Ammon's horn (tissue), 1 donor: ENCODE measurements at regions not wholly inside any gene's neighbourhood (a gene's known extent, or its start where the extent isn't known, plus 50 kb on each side); places are given as distances from the start of the nearest gene placed in this dataset.

Experiments
- DNase-seq: peaks from one replicate; pipeline ENCODE4 v3.0.0-alpha.2; 2016; ENCODE audit warnings: low spot score

DNA sequence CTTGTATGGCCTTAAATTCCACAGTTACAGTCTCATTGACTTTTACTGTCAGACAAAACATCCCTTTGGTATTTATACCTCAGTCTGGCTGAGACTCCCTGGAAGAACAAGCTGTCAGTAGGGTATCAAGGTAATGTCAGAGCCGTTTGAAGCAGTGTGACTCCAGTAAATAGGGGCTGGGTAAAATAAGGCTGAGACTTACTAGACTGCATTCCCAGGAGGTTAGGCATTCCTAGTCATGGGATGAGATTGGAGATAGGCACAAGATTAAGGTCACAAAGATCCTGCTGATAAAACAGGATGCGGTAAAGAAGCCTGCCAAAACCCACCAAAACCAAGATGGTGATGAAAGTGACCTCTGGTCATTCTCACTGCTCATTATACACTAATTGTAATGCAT, 219.5 kb upstream of the SKOR2 start:
- no peak for DNase-seq

DNA sequence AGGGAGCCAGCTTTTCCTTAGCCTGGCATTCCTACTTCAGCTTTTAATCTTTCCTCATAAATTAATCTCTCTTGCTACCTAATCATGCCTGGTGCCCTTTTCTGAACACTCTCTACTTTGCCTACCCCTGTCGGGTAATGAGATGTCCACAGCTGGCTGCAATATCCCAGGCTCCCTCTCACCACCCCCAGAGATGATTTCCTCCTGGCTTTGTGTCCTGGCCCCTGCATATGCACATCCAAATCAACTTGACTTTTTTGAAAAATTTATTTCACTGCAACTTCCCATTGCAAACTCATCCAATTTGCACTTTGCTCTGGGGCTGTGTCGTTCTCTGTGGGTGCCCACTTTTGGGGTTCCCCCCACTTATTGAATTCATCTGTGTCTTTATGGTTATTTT, 218.1 kb upstream of the SKOR2 start:
- DNase-seq = no peak

DNA sequence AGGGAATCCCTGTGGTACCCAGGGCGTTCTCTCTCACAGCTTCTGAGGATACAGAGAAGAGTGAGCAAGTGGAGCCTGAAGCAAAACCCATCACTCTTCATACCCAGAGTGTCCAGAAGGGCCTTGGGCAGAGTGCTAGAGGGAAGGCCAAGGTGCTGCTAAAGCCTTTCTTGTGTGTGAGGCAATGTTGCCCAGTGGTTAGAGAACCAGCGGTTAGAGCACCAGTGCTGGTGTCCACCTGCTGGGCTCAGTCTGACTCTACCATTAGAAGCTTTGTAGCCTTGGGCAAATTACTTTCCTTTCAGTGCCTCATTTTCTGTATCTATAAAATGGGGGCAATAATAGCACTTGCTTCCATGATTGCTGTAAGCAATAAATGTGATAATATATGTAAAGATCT, 210.5 kb upstream of the SKOR2 start:
- no peak for DNase-seq

DNA sequence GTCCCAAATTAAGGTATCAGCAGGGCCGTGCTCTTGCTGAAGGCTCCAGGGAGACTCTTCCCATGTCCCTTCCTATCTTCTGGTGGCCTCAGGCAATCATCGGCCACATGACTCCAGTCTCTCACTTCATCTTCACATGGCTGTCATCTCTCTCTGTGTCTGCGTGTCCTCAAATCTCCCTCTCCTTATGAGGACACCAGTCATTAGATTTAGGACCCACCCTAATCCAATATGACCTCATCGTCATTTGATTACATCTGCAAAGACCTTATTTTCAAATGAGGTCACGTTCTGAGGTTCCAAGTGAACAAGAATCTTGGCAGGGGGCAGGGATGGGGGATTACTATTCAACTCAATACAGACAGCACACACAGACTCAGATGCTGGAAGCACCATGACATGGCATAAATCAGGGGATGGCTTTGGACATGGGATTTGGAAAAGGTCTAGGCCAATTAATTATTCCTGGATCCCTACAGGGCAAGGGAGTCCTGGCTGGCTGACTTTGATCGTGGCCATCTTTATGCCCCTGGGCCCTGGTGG, 210.0 kb upstream of the SKOR2 start:
- DNase-seq = no peak

DNA sequence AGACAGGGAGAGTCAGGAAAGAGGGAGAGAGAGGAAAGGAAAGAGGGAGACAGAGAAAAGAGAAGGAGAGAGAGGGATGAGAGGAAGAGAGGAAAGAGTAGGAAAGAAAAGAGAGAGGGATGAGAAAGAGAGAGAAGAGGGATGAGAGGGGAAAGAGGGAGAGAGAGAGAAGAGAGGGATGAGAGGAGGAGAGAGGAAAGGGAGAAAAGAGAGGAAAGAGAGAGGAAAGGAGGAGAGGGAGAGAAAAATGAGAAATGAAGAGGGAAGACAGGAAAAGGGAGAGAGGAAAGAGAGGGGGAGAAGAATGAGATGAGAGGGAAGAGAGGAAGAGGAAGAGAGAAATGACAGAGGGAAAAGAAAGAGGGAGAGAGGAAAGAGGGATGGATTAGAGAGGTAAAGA, 207.0 kb upstream of the SKOR2 start:
- DNase-seq = no peak

DNA sequence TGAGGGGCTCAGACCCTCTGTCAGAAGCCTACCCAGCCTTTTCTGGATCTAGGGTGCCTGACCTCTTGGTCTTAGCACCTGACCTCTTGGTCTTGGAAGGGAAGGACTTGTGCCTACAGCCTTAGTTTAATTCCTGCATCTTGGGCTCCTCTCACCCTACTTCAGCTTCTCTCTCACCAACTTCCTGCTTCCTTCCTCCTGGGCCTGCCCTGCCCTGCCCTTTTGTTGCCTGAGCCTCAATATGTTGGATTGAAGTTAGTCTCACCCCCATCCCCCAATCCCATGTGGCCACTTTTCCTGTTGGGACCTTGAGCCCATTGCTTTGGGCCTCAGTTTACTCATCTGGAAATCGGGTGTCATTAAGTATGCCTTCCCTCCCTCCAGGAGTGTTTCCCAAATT, 206.2 kb upstream of the SKOR2 start:
- DNase-seq = no peak

DNA sequence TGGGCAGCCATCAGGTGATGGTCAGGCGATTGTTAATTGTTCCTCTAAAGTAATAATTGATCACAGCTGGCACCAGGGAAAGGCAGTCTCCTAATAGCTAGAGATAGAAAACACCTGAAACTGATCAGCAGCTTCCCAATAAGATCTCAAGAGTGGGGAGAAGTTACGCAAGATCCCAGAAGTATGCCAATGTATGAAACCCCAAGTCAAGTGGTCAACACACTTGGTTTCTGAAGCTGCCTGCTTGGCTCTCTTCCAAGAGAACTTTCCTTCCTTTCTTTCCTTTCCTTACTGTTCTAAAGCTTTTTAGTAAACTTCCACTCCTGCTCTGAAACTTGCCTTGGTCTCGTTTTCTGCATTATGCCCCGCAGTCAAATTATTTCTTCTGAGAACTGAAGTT, 201.6 kb upstream of the SKOR2 start:
- no peak for DNase-seq

DNA sequence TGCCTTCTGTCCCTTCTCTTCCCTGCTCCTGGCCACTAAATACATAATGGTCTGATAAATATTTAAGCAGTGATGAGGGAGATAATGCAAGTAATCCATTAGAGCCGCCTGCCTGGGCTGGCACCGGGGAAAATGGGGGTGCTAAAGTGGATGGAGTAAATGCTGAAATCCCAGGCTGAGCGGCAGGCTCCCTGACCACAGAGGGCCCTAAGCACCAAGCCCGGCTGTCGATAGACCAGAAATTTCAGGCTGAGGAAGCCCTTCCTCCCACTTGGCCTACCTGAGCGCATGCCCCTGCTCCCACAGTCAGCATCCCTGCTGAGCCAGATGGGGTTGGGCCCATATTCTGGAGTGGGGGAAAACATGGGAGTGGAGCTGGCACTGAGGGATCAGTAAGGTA, 197.5 kb upstream of the SKOR2 start:
- DNase-seq = no peak

DNA sequence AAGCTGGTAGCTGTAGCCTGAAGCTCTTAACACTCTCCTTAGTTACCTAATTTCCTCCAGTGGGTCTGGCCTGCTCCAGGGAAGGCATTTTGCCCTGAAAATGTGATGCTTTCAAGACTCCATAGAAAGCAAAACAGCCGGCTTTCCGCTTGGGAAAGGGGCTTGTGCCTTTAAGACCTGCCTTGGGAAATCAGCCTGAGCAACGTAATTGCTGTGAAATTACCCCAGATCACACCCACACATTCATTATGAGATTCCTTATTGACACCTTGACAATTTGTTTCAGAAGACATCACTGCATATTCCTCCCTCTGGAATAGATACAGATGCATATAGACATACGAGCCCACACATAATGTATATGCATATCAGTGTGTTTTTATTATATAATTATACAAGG, 190.5 kb upstream of the SKOR2 start:
- DNase-seq = no peak

DNA sequence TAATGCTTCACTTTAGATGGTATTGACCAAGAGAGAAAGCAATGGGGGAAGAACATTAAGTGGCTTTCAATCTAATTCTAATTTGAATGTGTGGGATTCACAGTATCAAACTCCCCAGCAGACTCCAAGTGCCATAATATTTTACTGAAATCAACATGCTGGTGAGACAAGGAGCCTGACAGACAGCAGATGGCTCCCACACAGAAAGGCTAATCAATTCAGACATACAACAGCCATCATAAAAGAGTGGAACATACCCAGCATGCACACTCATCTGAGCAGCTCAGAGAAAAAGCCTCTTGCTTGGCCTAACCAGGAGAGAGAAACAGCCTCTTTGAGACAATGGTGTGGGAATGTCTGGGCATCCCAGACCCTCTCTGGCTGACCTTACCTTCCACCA, 186.5 kb upstream of the SKOR2 start:
- peak; percentile 56 for DNase-seq

DNA sequence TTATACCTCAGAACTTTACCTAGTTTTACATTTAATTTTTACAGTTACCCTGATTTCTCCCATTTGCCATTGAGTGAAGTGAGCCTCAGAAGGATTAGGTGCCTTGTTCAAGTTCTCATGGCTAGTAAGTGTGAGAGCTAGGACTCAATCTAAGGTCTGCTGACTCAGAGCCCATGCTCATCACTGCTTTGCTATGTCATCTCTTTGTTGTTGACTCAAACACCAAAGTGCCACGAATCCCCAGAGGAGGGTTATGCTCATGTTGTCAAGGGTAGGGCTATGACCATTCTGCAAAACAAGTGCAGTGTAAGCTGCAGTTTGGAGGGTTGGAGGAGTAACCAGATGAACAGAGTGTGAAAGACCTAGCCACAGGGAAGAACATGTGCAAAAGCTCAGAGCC, 185.4 kb upstream of the SKOR2 start:
- DNase-seq = no peak

DNA sequence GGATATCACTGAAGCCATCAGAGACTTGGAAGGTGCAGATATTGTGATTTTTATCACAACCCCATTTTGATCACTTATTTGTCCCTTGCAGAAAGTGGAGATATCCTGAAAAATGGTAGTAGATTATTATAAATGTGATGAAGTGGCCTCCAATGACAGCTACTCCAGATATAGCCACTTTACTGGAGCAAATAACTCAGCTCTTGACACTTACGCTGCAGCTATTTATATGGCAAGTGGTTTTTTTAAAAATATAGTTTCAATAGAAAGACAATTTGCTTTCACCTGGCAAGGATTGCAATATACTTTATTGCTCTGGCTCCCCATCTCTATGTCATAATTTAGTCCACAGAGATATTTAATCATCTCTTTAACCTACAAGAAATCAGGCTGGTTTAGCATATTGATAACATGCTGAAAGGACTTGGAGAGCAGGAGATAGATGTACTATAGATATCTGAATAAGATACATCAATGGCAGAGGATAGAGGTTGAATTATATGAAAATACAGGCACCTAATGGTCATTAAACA, 182.8 kb upstream of the SKOR2 start:
- no peak for DNase-seq

DNA sequence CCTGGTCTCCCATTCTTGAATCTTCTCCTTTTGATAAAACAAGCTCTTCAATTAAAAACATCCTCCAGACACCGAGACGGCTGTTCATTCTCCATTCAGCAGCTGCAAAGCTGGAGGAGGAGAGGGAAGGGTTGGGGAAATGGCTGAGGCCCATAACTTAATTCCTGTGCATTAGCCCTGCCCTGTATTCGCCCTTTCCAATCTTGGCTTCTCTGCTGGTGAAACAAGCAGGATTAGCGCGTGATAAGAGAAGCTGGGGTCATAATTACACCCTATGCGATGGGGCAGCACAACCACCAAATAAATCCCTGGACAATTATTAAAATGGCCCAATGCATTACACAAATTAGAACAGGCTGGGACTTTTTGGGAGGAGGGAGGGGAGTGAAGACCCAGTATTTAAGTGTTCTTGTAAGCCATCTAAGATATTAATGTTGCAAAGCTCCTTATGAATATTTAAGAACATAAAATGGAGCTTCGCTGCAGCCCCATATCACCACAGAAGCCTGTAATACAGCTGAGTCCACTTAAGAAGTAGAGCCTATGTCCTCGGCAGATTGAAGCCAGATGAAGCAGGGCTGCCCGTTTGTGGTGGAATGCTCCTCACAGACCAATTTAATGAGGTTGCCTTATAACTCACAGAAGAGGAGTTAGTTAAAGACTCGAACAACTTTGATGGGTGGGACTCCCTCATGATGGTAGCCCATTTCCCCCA, 176.6 kb upstream of the SKOR2 start:
- DNase-seq = no peak

DNA sequence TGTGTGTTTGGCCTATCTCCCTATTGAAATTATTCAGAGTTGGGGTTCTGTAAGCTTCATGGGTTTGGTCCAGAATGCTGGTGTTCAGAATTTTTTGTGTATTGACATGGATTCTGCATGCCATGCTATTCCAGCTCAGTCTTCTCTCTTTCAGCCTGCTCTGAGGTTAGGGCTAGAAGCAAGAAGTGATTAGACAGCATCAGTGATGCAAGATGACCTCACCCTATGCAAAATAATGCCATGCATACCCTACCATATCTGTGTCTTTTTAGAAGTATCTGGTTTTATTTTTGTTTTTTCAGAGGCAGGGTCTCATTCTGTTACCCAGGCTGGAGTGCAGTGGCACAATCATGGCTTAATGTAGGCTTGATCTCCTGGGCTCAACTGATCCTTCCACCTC, 175.6 kb upstream of the SKOR2 start:
- DNase-seq = no peak

DNA sequence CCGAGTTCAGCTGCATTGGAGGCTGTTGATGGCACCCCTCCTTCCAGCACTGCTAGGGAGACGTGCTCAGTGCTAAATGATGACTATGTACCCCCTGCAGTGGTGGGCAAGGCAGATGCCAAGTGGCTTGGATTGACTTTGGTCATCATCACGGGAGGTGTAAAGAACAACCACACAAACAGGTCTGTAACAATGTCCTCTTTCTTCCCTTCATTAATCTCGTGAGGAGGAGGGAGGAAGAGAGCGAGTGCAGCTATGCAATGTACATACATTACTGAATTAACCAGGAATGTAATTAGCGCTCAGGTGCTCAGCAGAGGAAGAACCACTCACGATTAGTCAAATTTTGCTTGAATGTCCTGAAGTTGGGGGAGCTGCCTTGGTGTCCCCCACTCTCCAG, 173.9 kb upstream of the SKOR2 start:
- no peak for DNase-seq

DNA sequence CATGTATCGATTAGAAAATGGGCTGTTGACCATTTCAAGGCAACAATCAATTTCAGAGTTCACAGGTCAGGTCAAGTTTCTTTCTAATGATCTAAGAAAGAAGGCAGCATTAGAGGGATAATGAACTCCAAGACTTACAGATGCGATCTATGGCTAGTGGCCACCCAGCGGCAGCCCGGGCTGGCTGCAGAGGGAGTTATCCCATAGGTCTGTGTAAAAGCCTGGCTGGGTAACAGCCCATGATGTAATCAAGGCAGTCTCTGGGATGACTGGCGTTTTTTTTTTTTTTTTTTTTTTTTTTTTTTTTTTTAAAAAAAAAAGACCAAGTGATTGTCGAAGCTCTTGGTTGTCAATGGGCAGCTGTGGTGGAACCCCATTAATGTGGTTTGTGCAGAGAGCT, 171.1 kb upstream of the SKOR2 start:
- no peak for DNase-seq

DNA sequence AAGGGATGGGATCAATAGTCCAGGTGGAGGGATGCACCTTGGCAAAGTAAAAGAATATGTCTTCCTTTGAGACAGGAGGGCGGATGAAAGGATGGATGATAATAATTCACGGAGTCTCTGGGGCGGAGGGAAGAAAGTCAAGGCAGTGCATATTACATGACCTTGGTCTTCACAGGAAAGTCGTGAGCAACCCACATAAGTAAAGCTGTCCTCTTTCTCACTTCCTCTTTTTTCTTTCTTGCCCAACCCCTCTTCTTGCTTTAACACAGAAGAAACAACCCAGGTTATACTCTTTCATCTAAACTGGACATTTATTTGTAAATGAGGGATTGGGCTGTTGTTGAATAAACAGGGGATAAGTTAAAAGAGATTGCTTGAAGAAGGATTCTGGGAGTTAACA, 168.7 kb upstream of the SKOR2 start:
- no peak for DNase-seq

DNA sequence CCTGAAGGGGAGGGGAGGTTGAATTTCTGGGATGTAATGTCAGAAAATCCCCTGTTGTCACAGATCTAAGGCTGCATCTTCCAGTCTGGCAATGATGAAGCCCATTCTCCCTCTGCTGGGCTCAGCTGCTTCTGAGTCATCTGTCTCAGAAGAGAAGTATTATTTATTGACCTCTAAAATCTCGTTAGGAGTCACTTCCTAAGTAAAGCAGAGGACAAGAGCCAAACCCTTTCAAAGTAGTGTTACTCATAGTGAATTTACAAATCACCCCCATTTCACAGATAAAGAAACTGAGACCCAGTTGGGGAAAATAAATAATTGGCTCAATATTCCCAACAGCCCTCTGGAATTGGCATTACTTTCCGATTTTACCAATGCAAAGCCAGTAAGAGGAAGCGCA, 167.3 kb upstream of the SKOR2 start:
- DNase-seq = no peak

DNA sequence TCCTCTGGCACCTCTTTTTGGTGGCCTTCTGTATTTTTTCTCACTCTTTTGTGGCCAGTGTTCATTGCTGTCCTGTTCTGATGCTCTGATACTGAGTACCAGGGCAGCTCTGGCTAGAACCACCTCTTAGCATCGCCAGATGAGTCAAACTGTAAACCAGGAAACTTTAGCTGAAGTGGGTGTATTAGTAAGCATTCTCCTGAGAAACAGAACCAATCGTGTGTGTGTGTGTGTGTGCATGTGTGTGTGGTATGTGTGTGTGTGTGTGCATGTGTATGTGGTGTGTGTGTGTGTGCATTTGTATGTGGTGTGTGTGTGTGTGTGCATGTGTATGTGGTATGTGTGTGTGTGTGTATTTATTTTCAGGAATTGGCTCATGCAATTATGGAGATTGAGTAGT, 166.3 kb upstream of the SKOR2 start:
- DNase-seq = no peak

DNA sequence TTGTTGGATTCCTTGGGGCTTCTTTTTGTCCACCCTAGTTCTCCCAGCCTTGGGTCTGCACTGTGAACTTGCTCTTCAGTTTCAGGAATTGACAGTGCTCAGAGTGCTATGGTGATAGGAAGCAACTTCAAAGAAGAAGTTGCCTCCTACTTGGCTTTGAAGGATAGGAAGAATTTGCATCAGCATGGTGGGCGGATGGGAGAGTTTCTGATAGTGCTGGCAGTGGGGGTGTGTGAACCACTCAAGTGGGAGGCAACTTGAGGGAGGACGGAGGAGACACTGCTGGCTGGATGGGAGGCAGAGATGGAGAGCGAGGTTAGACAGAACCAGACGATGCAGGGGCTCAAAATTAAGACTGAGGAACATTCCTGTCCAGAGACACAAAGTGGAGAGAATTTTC, 164.4 kb upstream of the SKOR2 start:
- no peak for DNase-seq

DNA sequence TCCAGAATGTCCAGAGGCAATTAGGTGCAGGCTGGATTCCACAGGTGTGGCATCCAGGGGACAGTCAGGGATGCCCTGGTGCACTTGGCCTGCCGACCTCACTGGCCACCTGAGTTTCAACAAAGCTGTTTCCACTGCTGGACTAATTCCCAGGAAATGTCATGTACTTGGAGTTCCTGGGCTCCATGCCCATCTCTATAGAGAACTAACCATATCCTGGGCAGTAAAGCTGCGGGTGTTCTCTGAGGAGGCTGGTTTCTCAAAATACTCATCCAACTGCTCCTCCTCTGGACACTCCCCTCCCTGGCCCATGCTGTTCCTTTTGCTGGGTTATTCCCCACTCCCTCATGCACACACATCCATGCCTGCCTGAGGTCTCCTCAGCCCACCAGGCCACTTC, 161.9 kb upstream of the SKOR2 start:
- no peak for DNase-seq

DNA sequence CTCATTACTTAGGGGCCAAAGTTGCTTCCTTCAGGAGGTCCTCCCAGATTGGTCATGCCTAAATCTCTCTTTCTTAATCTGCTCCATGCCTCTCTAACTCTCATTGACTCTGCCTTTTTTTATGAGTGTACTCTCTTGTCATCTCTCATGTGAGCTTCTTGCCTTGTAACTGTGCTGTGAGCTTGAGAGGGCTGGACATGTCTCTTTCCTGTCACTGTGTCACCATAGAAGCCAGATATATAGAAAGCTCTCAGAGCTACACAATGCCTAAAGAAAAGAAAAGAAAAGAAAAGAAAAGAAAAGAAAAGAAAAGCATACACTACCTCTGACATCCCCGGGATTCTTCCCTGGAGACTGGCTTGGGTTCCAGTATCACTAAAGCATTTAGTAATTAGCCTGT, 161.5 kb upstream of the SKOR2 start:
- DNase-seq = no peak

DNA sequence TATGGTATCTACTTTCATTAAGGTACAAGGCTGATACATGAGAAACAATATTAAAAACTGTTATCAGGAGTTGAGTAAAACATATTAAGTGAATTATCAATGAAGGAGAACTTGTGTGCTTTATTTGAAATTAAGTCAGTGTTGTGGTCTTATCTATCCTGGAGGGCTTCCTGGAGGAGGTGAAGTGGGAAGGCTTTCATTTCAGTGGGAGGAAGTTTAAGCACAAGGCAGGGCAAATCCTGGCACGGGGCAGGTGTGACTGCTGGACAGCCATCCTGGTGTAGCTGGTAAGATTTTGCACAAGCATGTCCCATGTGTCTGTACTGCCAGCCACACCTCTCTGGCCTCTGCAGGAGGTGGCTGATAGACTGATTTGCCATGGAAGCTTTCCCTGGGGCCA, 159.7 kb upstream of the SKOR2 start:
- DNase-seq = no peak

DNA sequence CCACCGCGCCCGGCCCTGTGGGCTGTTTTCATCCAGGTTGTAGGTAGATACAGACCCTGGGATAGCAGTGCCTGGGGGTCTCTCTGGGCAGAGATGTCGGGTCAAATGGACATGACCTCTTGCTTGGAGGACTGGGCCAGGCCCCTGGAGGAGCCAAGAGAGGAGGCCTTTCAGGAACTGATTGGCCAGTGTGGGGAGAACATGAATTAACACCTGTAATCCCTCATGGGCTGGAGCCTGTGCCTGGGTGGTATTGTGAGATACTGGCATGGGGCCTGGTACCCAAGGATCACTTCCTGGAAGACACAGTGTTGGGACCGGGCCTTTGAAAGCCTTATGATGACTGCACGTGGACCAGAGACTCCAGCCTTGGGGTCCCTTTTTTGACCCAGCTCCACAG, 158.7 kb upstream of the SKOR2 start:
- no peak for DNase-seq
